ENCODE measurements at regions not wholly inside any gene's neighbourhood (a gene's known extent, or its start where the extent isn't known, plus 50 kb on each side); places are given as distances from the start of the nearest gene placed in this dataset.

- TF ChIP-seq POLR2AphosphoS5 (IDR thresholded peaks at IDR 0.05; ENCODE audit: borderline replicate concordance, low read depth, low read length), result no peak
- no peak for TF ChIP-seq EZH2 (IDR thresholded peaks at IDR 0.05)
These were observed 153.5 kb downstream of the ICOS start for GRCh38 chr2:204090021-204090420.
